SK-N-SH treated with all-trans-retinoic acid at 6 μM for 48 hours (cell line): ENCODE measurements at regions not wholly inside any gene's neighbourhood (a gene's known extent, or its start where the extent isn't known, plus 50 kb on each side); places are given as distances from the start of the nearest gene placed in this dataset.

ENCODE experiments used
- ATAC-seq: fragments of 200-7000 bp; cut with Tn5 transposase; 3 replicates; pipeline ENCODE4 v1.9.1; 2020; ENCODE audit warnings: mild to moderate bottlenecking, moderate library complexity
- ARNTL ChIP-seq: fragments of 450-650 bp; formaldehyde crosslinking; IDR thresholded peaks from 2 replicates; pipeline ENCODE4 v1.5.0; 2020; ENCODE audit warnings: low read depth, mild to moderate bottlenecking, moderate library complexity, borderline replicate concordance
- BACH2 ChIP-seq: fragments of 250-450 bp; sonication (Bioruptor Pico); IDR thresholded peaks from 2 replicates; pipeline ENCODE4 v1.9.0; 2021; ENCODE audit warnings: mild to moderate bottlenecking, borderline replicate concordance
- CSDC2 ChIP-seq: fragments of 250-450 bp; sonication (Bioruptor Pico); IDR thresholded peaks from 2 replicates; pipeline ENCODE4 v1.5.0; 2020; ENCODE audit warnings: mild to moderate bottlenecking, moderate library complexity
- ESRRG ChIP-seq: fragments of 250-450 bp; sonication (Bioruptor Pico); IDR thresholded peaks from 2 replicates; pipeline ENCODE4 v1.6.1; 2021; ENCODE audit warnings: mild to moderate bottlenecking
- GLIS3 ChIP-seq: fragments of 250-450 bp; sonication (Bioruptor Pico); IDR thresholded peaks from 2 replicates; pipeline ENCODE4 v1.5.0; 2020; ENCODE audit warnings: mild to moderate bottlenecking, moderate library complexity
- ISL1 ChIP-seq: fragments of 250-450 bp; sonication (Bioruptor Pico); IDR thresholded peaks from 2 replicates; pipeline ENCODE4 v2.1.2; 2022; ENCODE audit warnings: mild to moderate bottlenecking, moderate library complexity
- OSR1 ChIP-seq: fragments of 250-450 bp; sonication (Bioruptor Pico); IDR thresholded peaks from 2 replicates; pipeline ENCODE4 v1.8.0; 2022; ENCODE audit warnings: moderate library complexity, mild to moderate bottlenecking, inconsistent platforms
- PPARA ChIP-seq: fragments of 250-450 bp; sonication (Bioruptor Pico); IDR thresholded peaks from 2 replicates; pipeline ENCODE4 v1.5.0; 2020; ENCODE audit warnings: mild to moderate bottlenecking, borderline replicate concordance
- RARB ChIP-seq: fragments of 250-450 bp; sonication (Bioruptor Pico); IDR thresholded peaks from 2 replicates; pipeline ENCODE4 v1.8.0; 2021; ENCODE audit warnings: mild to moderate bottlenecking, moderate library complexity
- SNAI2 ChIP-seq: fragments of 250-450 bp; sonication (Bioruptor Pico); IDR thresholded peaks from 2 replicates; pipeline ENCODE4 v1.5.0; 2020; ENCODE audit warnings: mild to moderate bottlenecking, moderate library complexity
- TCF4 ChIP-seq: fragments of 250-450 bp; sonication (Bioruptor Pico); IDR thresholded peaks from 2 replicates; pipeline ENCODE4 v1.8.0; 2021; ENCODE audit warnings: mild to moderate bottlenecking, moderate library complexity, borderline replicate concordance
- TOX ChIP-seq: fragments of 250-450 bp; sonication (Bioruptor Pico); IDR thresholded peaks from 2 replicates; pipeline ENCODE4 v1.8.0; 2021; ENCODE audit warnings: mild to moderate bottlenecking, moderate library complexity, borderline replicate concordance
- ZC3H10 ChIP-seq: fragments of 250-450 bp; sonication (Bioruptor Pico); IDR thresholded peaks from 2 replicates; pipeline ENCODE4 v1.5.1; 2021; ENCODE audit warnings: mild to moderate bottlenecking, moderate library complexity
- ZFP3 ChIP-seq: fragments of 250-450 bp; sonication (Bioruptor Pico); IDR thresholded peaks from 2 replicates; pipeline ENCODE4 v1.5.0; 2020; ENCODE audit warnings: mild to moderate bottlenecking, moderate library complexity
- ZFP30 ChIP-seq: fragments of 450-650 bp; formaldehyde crosslinking; IDR thresholded peaks from 2 replicates; pipeline ENCODE4 v1.5.0; 2022; ENCODE audit warnings: mild to moderate bottlenecking, moderate library complexity
- ZNF565 ChIP-seq: fragments of 450-650 bp; formaldehyde crosslinking; conservative IDR thresholded peaks from 2 replicates; pipeline ENCODE4 v1.5.0; 2020; ENCODE audit warnings: low read depth, mild to moderate bottlenecking, moderate library complexity
- ZNF8 ChIP-seq: fragments of 450-650 bp; formaldehyde crosslinking; IDR thresholded peaks from 2 replicates; pipeline ENCODE4 v1.5.0; 2020; ENCODE audit warnings: mild to moderate bottlenecking, moderate library complexity
- TF ChIP-seq, protein P1 (sequence below): fragments of 250-450 bp; sonication (Bioruptor Pico); IDR thresholded peaks from 2 replicates; pipeline ENCODE4 v1.8.0; 2020; ENCODE audit warnings: mild to moderate bottlenecking, moderate library complexity, borderline replicate concordance
- TF ChIP-seq, protein P2 (sequence below): fragments of 250-450 bp; sonication (Bioruptor Pico); IDR thresholded peaks from 2 replicates; pipeline ENCODE4 v1.8.0; 2021; ENCODE audit warnings: low read depth, mild to moderate bottlenecking, moderate library complexity, borderline replicate concordance
- TF ChIP-seq, protein P3 (sequence below): fragments of 250-450 bp; sonication (Bioruptor Pico); IDR thresholded peaks from 2 replicates; pipeline ENCODE4 v1.5.1; 2021; ENCODE audit warnings: mild to moderate bottlenecking, moderate library complexity
- TF ChIP-seq, protein P4 (sequence below): fragments of 250-450 bp; sonication (Bioruptor Pico); IDR thresholded peaks from 2 replicates; pipeline ENCODE4 v1.5.1; 2020; ENCODE audit warnings: low read depth, mild to moderate bottlenecking, moderate library complexity
- TF ChIP-seq, protein P5 (sequence below): fragments of 250-450 bp; sonication (Bioruptor Pico); IDR thresholded peaks from 2 replicates; pipeline ENCODE4 v1.5.0; 2020; ENCODE audit warnings: mild to moderate bottlenecking, moderate library complexity

DNA sequence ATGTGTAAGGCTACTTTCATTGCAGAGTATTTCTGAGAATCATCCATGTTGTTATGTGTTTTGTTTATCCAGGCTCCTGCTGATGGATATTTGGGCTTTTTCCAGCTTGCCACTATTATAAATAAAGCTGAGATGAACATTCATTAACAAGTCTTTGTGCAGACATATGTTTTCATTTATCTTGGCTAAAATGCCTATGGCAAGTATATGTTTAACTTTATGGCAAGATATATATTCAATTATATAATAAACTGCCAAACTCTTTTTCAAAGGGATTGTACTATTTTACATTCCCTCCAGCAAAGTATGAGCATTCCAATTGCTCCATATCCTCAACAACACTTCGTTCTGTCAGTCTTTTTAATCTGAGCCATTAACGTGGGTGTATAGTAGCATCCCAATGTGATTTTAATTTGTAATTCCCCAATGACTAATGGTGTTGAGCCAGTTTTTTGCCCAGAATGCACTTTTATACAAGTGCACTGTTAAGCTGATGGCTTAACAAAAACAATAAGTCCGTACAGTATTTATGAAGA lies 452.4 kb downstream of the SHQ1 start:
- TF ChIP-seq, protein P1, sequence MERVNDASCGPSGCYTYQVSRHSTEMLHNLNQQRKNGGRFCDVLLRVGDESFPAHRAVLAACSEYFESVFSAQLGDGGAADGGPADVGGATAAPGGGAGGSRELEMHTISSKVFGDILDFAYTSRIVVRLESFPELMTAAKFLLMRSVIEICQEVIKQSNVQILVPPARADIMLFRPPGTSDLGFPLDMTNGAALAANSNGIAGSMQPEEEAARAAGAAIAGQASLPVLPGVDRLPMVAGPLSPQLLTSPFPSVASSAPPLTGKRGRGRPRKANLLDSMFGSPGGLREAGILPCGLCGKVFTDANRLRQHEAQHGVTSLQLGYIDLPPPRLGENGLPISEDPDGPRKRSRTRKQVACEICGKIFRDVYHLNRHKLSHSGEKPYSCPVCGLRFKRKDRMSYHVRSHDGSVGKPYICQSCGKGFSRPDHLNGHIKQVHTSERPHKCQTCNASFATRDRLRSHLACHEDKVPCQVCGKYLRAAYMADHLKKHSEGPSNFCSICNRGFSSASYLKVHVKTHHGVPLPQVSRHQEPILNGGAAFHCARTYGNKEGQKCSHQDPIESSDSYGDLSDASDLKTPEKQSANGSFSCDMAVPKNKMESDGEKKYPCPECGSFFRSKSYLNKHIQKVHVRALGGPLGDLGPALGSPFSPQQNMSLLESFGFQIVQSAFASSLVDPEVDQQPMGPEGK, result no peak
- TF ChIP-seq PPARA (CRISPR knock-in tag), result no peak
- TF ChIP-seq RARB, result no peak
- TF ChIP-seq, protein P2, sequence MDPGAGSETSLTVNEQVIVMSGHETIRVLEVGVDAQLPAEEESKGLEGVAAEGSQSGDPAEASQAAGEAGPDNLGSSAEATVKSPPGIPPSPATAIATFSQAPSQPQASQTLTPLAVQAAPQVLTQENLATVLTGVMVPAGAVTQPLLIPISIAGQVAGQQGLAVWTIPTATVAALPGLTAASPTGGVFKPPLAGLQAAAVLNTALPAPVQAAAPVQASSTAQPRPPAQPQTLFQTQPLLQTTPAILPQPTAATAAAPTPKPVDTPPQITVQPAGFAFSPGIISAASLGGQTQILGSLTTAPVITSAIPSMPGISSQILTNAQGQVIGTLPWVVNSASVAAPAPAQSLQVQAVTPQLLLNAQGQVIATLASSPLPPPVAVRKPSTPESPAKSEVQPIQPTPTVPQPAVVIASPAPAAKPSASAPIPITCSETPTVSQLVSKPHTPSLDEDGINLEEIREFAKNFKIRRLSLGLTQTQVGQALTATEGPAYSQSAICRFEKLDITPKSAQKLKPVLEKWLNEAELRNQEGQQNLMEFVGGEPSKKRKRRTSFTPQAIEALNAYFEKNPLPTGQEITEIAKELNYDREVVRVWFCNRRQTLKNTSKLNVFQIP (CRISPR knock-in tag), result no peak
- TF ChIP-seq ZNF8 (CRISPR knock-in tag), result no peak
- no peak for TF ChIP-seq BACH2 (CRISPR knock-in tag)
- no peak for TF ChIP-seq ESRRG (CRISPR knock-in tag)
- TF ChIP-seq, protein P3, sequence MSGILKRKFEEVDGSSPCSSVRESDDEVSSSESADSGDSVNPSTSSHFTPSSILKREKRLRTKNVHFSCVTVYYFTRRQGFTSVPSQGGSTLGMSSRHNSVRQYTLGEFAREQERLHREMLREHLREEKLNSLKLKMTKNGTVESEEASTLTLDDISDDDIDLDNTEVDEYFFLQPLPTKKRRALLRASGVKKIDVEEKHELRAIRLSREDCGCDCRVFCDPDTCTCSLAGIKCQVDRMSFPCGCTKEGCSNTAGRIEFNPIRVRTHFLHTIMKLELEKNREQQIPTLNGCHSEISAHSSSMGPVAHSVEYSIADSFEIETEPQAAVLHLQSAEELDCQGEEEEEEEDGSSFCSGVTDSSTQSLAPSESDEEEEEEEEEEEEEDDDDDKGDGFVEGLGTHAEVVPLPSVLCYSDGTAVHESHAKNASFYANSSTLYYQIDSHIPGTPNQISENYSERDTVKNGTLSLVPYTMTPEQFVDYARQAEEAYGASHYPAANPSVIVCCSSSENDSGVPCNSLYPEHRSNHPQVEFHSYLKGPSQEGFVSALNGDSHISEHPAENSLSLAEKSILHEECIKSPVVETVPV, result no peak
- TF ChIP-seq ARNTL (CRISPR knock-in tag), result no peak
- TF ChIP-seq ZFP3, result no peak
- no peak for TF ChIP-seq SNAI2 (CRISPR knock-in tag)
- no peak for TF ChIP-seq OSR1
- TF ChIP-seq CSDC2, result no peak
- TF ChIP-seq, protein P4, sequence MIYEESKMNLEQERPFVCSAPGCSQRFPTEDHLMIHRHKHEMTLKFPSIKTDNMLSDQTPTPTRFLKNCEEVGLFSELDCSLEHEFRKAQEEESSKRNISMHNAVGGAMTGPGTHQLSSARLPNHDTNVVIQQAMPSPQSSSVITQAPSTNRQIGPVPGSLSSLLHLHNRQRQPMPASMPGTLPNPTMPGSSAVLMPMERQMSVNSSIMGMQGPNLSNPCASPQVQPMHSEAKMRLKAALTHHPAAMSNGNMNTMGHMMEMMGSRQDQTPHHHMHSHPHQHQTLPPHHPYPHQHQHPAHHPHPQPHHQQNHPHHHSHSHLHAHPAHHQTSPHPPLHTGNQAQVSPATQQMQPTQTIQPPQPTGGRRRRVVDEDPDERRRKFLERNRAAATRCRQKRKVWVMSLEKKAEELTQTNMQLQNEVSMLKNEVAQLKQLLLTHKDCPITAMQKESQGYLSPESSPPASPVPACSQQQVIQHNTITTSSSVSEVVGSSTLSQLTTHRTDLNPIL (CRISPR knock-in tag), result no peak
- no peak for TF ChIP-seq ZC3H10
- TF ChIP-seq, protein P5, sequence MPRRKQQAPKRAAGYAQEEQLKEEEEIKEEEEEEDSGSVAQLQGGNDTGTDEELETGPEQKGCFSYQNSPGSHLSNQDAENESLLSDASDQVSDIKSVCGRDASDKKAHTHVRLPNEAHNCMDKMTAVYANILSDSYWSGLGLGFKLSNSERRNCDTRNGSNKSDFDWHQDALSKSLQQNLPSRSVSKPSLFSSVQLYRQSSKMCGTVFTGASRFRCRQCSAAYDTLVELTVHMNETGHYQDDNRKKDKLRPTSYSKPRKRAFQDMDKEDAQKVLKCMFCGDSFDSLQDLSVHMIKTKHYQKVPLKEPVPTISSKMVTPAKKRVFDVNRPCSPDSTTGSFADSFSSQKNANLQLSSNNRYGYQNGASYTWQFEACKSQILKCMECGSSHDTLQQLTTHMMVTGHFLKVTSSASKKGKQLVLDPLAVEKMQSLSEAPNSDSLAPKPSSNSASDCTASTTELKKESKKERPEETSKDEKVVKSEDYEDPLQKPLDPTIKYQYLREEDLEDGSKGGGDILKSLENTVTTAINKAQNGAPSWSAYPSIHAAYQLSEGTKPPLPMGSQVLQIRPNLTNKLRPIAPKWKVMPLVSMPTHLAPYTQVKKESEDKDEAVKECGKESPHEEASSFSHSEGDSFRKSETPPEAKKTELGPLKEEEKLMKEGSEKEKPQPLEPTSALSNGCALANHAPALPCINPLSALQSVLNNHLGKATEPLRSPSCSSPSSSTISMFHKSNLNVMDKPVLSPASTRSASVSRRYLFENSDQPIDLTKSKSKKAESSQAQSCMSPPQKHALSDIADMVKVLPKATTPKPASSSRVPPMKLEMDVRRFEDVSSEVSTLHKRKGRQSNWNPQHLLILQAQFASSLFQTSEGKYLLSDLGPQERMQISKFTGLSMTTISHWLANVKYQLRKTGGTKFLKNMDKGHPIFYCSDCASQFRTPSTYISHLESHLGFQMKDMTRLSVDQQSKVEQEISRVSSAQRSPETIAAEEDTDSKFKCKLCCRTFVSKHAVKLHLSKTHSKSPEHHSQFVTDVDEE (CRISPR knock-in tag), result no peak
- no peak for TF ChIP-seq ZNF565 (CRISPR knock-in tag)
- ATAC-seq, result no peak

DNA sequence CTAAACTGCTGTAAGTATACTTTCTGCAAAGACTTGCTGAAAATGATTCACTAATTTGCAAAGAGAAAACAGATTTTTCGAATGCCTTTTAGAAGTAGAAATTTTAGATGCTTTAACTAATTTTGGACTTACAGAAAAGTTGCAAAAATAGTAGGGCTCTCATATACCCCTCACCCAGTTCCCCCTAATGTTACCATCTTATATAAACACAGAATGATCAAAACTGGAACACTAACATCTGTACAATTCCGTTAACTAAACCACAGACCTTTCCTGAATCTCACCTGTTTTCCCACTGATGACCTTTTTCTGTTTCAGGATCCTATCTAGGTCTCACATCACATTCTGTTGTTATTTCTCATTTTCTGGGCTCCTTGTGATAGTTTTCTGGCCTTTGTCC lies 454.8 kb downstream of the SHQ1 start:
- no peak for ATAC-seq
- TF ChIP-seq GLIS3 (CRISPR knock-in tag), result no peak
- no peak for TF ChIP-seq ISL1 (CRISPR knock-in tag)
- TF ChIP-seq ZNF565 (CRISPR knock-in tag), result no peak
- TF ChIP-seq OSR1, result no peak
- no peak for TF ChIP-seq ARNTL (CRISPR knock-in tag)
- no peak for TF ChIP-seq TCF4 (CRISPR knock-in tag)
- TF ChIP-seq, protein P5 (CRISPR knock-in tag), result no peak
- TF ChIP-seq ZFP30, result no peak
- no peak for TF ChIP-seq ZFP3
- no peak for TF ChIP-seq ZC3H10
- TF ChIP-seq BACH2 (CRISPR knock-in tag), result no peak
- no peak for TF ChIP-seq ESRRG (CRISPR knock-in tag)
- no peak for TF ChIP-seq TOX (CRISPR knock-in tag)
- no peak for TF ChIP-seq PPARA (CRISPR knock-in tag)
- TF ChIP-seq, protein P2 (CRISPR knock-in tag), result no peak
- TF ChIP-seq, protein P4 (CRISPR knock-in tag), result no peak
